Stimulated activated naive CD8-positive, alpha-beta T cell treated with anti-CD3 and anti-CD28 coated beads, Interleukin-15, Interleukin-2, amounts not matched to agents 100 U/mL and 50 U/mL, for 24 hours (primary cell): ENCODE measurements at regions not wholly inside any gene's neighbourhood (a gene's known extent, or its start where the extent isn't known, plus 50 kb on each side); places are given as distances from the start of the nearest gene placed in this dataset.
A peak's percentile ranks its signal among the peaks of the same experiment; 100 is the strongest.
"Not testable (repeated sequence)": the region's sequence is repeated elsewhere in the genome, so short reads cannot be mapped to it uniquely, and the experiment has no call there.

Experiments
- ATAC-seq: fragments of 150-1000 bp; cut with Tn5 transposase; one replicate; pipeline ENCODE4 v1.10.0; 2021
- DNase-seq: peaks from one replicate; pipeline ENCODE4 v3.0.0; 2021

- ATAC-seq (no peak), DNase-seq (no peak)
Observed at GRCh38 chr1:193438771-193439170, 252.4 kb upstream of the B3GALT2 start.

- DNase-seq (no peak), ATAC-seq (no peak)
Observed at GRCh38 chr1:193438312-193438711, 251.9 kb upstream of the B3GALT2 start.

GRCh38 chr1:193437785-193438184, 251.4 kb upstream of the B3GALT2 start:
- no peak for ATAC-seq

GRCh38 chr1:193437333-193437732, 250.9 kb upstream of the B3GALT2 start:
- ATAC-seq, DNase-seq: not testable (repeated sequence)

More at GRCh38 chr1:193437785-193438184, 251.4 kb upstream of the B3GALT2 start:
- DNase-seq: no peak

DNA sequence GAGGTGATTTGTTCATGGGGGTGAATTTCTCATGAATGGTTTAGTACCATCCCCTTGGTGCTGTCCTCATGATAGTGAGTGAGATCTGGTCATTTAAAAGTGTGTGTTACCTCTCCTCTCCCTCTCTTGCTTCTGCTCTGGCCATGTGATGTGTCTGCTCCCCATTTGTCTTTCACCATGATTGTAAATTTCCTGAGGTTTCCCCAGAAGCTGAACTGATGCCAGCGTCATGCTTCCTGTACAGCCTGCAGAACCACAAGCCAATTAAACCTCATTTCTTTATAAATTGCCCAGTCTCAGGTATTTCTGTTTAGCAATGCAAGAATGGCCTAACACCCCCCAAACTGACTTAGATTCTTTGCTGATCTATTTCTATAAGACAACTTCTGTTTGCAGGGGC, 249.4 kb upstream of the B3GALT2 start:
- DNase-seq (no peak), ATAC-seq (no peak)

- ATAC-seq: no peak
- no peak for DNase-seq
Observed at GRCh38 chr1:193434319-193434718, 247.9 kb upstream of the B3GALT2 start.

- no peak for ATAC-seq
- no peak for DNase-seq
Observed at GRCh38 chr1:193433599-193433998, 247.2 kb upstream of the B3GALT2 start.

DNA sequence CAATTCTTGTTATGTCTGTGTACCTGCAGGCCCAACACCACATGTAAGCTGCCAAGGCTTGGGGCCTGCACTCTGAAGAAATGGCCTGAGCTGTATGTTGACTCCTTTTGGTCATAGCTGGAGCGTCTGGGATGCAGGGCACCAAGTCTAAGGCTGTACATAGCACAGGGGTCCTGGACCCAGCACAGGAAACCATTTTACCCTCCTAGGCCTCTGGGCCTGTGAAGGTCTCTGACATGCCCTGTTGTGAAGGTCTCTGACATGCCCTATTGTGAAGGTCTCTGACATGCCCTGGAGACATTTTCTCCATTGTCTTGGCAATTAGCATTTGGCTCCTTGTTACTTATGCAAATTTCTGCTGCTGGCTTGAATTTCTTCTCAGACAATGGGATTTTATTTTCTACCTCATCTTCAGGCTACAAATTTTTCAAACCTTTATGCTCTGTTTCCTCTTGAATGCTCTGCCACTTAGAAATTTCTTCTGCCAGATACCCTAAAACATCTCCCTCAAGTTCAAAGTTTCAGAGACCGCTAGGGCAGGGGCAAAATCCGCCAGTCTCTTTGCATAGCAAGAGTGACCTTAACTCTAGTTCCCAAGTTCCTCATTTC, 246.7 kb upstream of the B3GALT2 start:
- DNase-seq (no peak), ATAC-seq (no peak)

DNA sequence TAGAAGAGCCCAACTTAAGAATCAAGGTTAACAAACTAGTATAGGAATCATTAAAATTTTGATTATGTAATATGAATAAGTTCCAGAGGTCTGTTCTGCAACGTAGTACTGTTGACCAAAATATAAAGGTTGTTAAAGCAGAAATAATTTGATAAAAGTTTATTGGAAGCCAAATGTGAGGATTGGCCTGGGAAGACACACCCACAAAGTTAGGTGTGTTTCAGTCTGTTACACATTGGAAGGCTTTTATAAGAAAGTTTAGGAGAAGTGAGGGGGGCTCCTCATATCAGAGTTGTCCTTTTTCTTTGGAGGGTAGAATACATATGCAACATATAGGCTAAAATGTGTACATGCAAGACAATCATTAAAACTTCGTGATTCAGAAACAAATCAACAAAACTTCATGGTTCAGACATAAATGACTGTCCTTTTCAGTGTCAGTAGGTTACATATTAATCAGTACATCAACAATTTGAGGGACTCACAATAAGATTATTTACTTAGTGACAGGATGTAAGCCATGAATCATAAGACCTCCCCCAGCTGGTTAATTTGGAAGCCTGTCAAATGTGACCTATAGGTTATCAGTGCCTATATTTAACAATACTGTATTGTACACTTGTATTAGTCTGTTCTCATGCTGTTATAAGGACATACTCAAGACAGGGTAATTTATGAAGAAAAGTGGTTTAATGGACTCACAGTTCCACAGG, 245.0 kb upstream of the B3GALT2 start:
- ATAC-seq (no peak), DNase-seq (no peak)

DNA sequence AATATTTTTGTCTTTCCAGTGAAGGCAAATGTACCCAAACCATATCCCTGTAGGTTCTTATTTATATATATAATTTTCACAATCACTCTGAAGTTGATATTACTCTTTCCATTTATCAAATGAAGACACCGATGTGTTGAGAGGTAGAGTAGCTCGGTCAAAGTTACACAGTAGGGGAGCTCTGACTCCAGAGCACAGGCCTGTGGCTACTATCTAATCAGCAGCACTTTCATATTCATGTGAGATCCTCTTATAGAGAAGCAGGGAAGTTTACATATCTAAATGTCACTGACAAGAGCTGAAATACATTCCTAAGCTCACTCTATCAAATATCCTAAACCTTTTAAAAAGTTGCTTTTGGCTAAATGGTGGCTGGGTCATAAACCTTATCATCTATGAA, 241.1 kb upstream of the B3GALT2 start:
- DNase-seq (no peak), ATAC-seq (no peak)

GRCh38 chr1:193426061-193426460, 239.6 kb upstream of the B3GALT2 start:
- DNase-seq: no peak
- ATAC-seq: no peak

- no peak for DNase-seq
- no peak for ATAC-seq
Observed at GRCh38 chr1:193421487-193421886, 235.1 kb upstream of the B3GALT2 start.

DNA sequence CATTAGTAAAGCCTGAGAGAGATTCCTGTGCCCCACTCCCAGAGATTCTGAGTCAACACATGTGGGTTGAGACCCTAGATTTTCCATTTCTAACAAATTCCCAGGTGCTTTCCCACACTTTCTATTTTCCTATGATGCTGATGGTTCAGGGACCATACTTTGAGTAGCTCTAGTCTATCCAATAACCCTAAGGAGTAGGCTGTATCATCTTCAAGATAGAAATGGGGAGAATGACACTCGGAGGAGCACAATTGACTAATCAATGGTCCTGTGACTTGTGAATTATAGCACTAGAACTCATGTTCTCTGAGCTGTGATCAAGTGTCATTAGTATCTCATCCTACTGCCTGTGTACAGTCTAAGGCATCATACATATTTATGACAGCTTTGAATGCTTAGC, 232.9 kb upstream of the B3GALT2 start:
- ATAC-seq (peak; percentile 29), DNase-seq (no peak)

- peak; percentile 13 for ATAC-seq
Observed at GRCh38 chr1:193418745-193419058, 232.3 kb upstream of the B3GALT2 start.

GRCh38 chr1:193417945-193418744, 231.7 kb upstream of the B3GALT2 start:
- ATAC-seq (peak; percentile 84), DNase-seq (no peak)

More at GRCh38 chr1:193418745-193419058, 232.3 kb upstream of the B3GALT2 start:
- no peak for DNase-seq

DNA sequence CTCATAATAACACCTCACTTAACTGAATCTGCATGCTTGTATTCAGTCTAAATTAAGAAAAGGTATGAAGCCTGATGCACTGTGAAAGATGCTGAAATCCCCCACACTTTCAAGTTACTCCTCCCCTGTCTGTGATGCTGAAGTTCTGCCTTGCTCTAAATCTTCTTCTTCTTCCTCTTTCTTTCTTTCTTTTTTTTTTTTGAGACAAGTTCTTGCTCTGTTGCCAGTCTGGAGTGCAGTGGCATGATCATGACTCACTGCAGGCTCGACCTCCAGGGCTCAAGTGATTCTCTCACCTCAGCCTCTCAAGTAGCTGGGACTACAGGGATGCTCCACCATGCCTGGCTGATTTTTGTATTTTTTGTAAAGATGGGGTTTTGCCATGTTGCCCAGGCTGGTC, 231.0 kb upstream of the B3GALT2 start:
- ATAC-seq: no peak

GRCh38 chr1:193416226-193417024, 230.0 kb upstream of the B3GALT2 start:
- no peak for DNase-seq

More for the DNA sequence above, 231.0 kb upstream of the B3GALT2 start:
- no peak for DNase-seq

GRCh38 chr1:193415256-193415655, 228.8 kb upstream of the B3GALT2 start:
- no peak for ATAC-seq

More at GRCh38 chr1:193416226-193417024, 230.0 kb upstream of the B3GALT2 start:
- no peak for ATAC-seq

GRCh38 chr1:193413376-193413775, 227.0 kb upstream of the B3GALT2 start:
- no peak for ATAC-seq
- no peak for DNase-seq

More at GRCh38 chr1:193415256-193415655, 228.8 kb upstream of the B3GALT2 start:
- DNase-seq: no peak

- ATAC-seq (no peak), DNase-seq (no peak)
Observed at GRCh38 chr1:193412748-193413147, 226.3 kb upstream of the B3GALT2 start.

DNA sequence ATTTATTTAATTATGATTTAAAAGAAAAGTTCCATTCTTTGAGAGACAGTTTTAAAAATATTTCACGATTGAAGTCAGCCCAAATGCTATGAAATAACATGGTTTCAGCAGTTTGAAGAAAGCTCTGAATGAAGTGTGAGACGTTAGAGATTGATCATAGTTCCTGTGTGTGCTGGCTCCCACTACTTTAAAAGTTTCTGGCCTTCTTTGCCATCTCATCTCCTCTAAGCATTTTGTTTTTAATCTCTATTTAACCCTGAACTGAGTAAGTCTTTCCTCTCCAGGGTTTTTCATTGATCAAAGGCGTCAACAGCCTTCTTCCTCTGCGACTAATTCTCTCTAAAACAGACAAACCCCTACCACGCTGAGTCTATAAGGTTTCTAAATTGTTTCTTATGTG, 225.3 kb upstream of the B3GALT2 start:
- DNase-seq: no peak

GRCh38 chr1:193411215-193411614, 224.8 kb upstream of the B3GALT2 start:
- ATAC-seq (no peak), DNase-seq (no peak)

More for the DNA sequence above, 225.3 kb upstream of the B3GALT2 start:
- ATAC-seq: peak; percentile 76
